ENCODE measurements at regions not wholly inside any gene's neighbourhood (a gene's known extent, or its start where the extent isn't known, plus 50 kb on each side); places are given as distances from the start of the nearest gene placed in this dataset.

DNA sequence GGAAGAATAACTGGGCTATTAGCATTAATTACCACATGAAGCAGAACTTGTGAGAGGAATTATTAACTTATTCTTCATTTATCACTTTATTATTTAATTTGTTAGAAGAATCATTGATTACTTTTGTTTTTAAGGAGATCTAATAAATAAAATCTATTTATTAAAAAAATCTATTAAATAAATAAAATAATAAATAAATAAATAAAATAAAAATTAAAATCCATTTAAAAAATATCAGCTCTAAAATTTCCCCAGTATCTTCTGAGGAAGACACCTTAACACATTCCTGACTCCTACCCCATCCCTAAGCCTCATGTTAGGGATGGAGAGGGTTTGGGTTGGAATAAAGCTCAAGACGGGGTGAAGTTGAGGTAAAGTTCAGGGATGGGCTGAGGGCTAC lies 231.4 kb downstream of the CLIC5 start:
- TF ChIP-seq JUND (IDR thresholded peaks at IDR 0.05; ENCODE audit: low read depth), result no peak
- DNase-seq (ENCODE audit: low read depth in 1 of 2, low spot score in 1 of 2), result no peak
- in situ Hi-C loops (cut with HindIII; ENCODE audit: low pct_unique_long_range_greater_than_20kb, low sequenced_read_pairs), result no loop called here

DNA sequence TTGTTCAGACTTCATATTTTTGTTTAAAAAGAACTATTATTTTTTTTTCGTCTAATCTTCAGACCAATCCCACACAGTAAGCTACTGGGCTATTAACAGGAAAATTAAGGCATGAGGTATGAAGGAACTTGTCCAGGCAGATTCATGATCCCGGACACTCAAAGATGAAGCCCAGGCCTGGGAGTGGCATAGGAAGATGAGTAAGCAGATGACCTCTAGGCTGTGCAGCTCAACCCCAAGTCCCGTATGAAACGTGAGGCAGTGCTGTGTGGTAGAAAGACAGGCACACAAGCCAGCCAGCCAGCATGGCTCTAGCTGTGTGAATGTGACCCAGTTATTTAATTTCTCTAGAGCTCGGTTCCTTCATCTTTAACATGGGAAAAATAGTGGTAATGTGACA lies 231.9 kb downstream of the CLIC5 start:
- in situ Hi-C loops (cut with HindIII; ENCODE audit: low pct_unique_long_range_greater_than_20kb, low sequenced_read_pairs), result no loop called here
- DNase-seq (ENCODE audit: low read depth in 1 of 2, low spot score in 1 of 2), result no peak
- TF ChIP-seq JUND (IDR thresholded peaks at IDR 0.05; ENCODE audit: low read depth), result no peak

DNA sequence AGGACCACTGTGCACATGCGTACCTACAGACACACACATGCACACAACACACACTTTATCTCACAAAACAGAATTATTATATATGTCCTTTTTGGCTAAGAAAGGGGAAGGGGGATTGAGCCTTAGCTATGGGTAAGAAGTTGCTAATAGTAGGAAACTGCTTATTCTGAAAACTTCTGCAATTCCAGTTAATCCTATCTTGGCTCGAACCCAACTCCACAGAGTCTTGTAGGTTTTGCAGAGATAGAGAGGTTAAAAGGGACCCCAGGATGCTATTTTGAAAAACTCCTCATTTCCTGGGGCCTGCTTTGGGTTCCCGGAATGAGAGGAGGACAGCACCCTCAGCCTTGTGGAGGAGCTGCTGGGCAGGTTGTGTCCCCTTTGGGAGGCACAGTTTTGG lies 233.8 kb downstream of the CLIC5 start:
- in situ Hi-C loops (cut with HindIII; ENCODE audit: low pct_unique_long_range_greater_than_20kb, low sequenced_read_pairs), result no loop called here
- DNase-seq (ENCODE audit: low read depth in 1 of 2, low spot score in 1 of 2), result no peak
- no peak for TF ChIP-seq JUND (IDR thresholded peaks at IDR 0.05; ENCODE audit: low read depth)

DNA sequence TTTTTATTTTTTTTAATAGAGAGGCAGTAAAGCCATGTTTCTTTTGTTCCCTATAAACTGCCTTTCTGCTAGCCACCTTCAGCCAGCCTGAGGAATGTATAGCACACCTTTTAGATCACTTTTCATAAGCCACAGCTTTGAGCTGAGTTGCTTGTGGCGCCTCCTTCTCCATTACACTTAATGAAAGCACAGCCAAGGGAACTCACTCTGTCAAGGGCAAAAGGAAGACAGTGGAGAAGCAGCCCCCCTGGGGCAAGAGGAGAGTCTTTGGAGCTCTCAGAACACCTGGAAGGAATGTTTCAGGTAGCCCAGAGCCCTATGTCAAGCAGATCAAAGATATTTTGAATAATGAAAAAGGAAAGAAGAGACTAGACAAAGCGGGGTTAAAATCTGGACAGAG lies 235.1 kb downstream of the CLIC5 start:
- no peak for TF ChIP-seq JUND (IDR thresholded peaks at IDR 0.05; ENCODE audit: low read depth)
- in situ Hi-C loops (cut with HindIII; ENCODE audit: low pct_unique_long_range_greater_than_20kb, low sequenced_read_pairs), result no loop called here
- no peak for DNase-seq (ENCODE audit: low read depth in 1 of 2, low spot score in 1 of 2)

DNA sequence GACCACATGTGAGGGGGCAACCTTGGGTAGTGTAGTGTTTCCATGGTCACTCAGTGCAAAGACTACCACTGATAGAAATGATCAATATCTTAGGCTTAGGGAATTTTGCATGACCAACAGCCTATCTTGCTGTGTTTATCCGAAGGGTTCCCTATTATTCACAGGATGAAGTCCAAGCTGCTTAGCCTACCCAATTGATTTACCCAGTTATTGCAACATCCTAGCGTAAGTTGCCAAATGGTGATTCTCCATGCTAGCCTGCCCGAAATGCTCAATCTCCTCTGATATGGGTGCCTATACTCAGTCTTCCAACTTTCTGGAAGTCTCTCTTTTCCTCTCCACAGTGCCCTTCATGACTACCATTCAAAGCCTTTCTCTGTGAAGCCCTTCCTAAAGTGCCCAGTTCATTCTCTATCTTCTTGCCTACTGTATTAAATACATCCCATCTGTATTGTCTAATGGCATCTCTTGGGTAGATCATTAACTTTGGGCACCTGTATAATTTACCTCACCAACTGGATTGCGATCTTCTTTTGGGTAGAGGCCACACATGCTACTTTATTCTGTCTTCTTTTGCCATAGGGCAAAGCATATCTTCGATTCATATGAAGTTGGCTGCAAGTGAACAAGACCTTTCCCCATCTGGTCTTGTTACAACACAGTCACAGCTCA lies 240.5 kb downstream of the CLIC5 start:
- in situ Hi-C loops (cut with HindIII; ENCODE audit: low pct_unique_long_range_greater_than_20kb, low sequenced_read_pairs), result no loop called here
- no peak for DNase-seq (ENCODE audit: low read depth in 1 of 2, low spot score in 1 of 2)
- no peak for TF ChIP-seq JUND (IDR thresholded peaks at IDR 0.05; ENCODE audit: low read depth)

DNA sequence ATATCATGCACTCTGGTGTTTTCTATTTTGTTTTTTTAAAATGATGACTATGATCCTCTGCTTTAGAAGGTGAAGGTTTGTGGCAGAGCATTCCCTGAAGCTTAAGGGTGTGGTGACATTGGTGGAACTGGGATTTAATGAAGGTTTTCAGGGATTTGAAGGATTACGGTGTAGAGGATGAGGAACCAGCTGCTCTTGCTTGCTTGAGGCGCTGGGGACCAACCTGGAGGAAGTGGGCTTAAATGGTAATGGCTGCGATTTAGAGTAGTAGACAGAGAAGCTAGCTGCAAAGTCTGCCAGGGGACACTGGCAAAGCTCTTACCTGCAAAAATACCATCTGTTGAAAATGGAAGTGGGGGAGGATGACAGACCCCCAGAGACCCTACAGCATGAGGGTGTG lies 241.8 kb downstream of the CLIC5 start:
- in situ Hi-C loops (cut with HindIII; ENCODE audit: low pct_unique_long_range_greater_than_20kb, low sequenced_read_pairs), result no loop called here
- TF ChIP-seq JUND (IDR thresholded peaks at IDR 0.05; ENCODE audit: low read depth), result no peak
- no peak for DNase-seq (ENCODE audit: low read depth in 1 of 2, low spot score in 1 of 2)

DNA sequence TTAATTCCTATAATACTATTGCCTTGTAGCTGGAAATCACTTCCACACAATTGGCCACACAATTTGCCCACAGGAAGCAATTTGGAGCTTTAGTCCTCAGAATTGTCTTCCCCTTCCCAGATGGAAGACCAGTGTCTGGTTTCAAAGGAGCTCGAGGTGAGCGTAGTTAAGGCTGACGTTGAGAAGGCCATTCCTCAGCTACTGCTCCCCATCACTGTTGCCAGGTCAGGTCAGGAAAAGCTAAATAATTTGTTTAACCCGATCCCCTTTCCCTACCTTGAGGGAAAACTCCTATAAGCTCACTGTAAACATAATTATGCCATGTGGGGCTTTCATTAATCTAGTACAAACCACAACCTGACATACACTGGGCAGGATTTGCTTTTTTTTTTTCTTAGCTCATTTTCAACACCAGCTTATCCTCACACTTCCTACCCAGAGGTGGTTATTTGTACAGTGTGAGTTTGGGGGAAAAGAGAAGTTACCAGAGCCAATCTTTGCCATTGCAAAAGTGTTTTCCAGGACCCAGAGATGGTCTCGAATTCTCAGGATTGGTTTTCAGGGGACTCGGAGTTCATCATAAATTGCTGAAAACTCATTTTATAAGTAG lies 242.7 kb downstream of the CLIC5 start:
- no peak for TF ChIP-seq JUND (IDR thresholded peaks at IDR 0.05; ENCODE audit: low read depth)
- in situ Hi-C loops (cut with HindIII; ENCODE audit: low pct_unique_long_range_greater_than_20kb, low sequenced_read_pairs), result no loop called here
- no peak for DNase-seq (ENCODE audit: low read depth in 1 of 2, low spot score in 1 of 2)

DNA sequence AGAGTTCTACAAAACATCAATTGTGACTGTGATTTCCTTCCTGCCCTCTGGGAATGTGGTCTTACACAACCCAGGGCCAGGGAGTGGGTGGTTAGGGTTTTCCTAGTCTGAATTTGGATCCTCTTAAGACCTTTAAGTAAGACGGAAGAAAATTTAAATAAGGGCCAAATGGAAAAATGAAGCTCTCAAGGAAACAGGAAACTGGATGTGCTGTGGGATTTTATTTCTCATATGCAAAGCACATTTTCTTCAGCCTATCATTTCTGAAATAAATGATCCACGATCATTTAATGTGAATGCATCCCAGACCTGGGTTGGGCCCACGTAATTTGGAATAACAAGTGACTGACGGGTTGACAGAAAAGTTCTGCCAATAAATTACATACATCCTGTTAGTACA lies 243.6 kb downstream of the CLIC5 start:
- in situ Hi-C loops (cut with HindIII; ENCODE audit: low pct_unique_long_range_greater_than_20kb, low sequenced_read_pairs), result no loop called here
- DNase-seq (ENCODE audit: low read depth in 1 of 2, low spot score in 1 of 2), result no peak
- no peak for TF ChIP-seq JUND (IDR thresholded peaks at IDR 0.05; ENCODE audit: low read depth)

DNA sequence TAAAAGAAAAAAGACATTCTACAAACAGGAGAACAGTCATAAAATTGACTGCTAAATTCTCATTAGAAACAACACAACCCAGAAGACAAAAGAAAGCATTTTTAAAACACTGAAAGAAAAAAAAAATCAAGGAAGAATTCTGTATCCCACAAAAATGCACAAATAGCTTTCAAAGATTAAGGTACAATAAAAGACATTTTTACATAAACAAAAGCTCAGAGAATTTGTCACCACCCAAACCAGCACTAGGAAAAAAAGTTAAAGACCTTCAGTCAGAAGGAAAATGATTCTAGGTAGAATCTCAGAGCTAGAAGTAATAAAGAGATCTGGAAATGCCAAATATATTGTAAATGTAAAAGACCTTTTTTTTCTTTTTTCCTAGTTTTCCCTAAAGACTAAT lies 252.4 kb downstream of the CLIC5 start:
- in situ Hi-C loops (cut with HindIII; ENCODE audit: low pct_unique_long_range_greater_than_20kb, low sequenced_read_pairs), result no loop called here
- no peak for TF ChIP-seq JUND (IDR thresholded peaks at IDR 0.05; ENCODE audit: low read depth)
- DNase-seq (ENCODE audit: low read depth in 1 of 2, low spot score in 1 of 2), result no peak

DNA sequence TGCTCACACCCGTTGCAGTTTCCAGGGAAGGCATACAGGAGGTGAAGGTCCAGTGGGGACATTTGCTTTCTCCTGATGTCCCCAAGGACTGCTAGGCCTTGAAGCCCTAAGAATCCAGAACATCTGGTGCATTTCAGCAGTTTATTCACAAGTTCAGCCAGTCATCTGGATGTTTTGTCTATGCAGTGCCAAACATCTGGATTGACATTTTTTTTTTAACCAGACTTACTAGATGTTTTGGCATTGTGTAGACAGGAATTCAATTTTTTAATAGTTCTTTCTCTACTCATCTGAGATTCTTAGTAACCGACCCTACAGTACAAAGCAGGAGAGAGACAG lies 256.2 kb downstream of the CLIC5 start:
- TF ChIP-seq JUND (IDR thresholded peaks at IDR 0.05; ENCODE audit: low read depth), result no peak
- in situ Hi-C loops (cut with HindIII; ENCODE audit: low pct_unique_long_range_greater_than_20kb, low sequenced_read_pairs), result no loop called here
- DNase-seq (ENCODE audit: low read depth in 1 of 2, low spot score in 1 of 2), result no peak

DNA sequence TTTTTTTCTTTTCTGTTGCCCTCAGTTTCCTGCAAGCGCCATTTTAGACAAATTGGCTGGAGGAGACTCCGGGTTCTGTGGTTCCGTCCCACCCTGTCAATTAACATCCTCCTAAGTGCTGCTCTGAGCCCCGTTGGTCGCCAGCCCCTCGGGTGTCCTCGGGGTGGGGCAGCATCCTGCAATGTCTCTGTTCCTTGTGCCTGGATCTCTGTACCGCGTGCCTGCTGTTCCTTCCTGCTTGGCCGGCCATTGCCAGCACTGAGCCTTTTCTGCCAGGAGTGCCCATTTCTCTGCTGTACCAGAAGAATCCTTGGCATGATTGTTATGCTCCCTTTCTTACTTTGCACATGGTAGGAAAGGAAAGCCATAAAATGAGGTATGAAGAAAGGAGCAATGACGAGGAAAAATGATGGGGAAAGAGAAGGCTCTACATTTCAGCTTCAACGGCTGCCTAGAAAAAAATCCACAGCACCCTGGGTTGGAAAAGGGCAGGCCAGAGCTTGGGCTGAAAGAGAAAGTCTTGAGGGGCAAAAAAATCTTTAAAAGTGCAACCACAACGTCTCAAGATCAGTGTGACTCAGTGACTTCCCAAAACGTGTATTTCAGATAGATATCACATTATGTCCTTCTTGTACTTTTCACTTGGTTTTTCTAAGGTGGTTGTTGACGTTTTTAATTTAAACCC lies 256.7 kb downstream of the CLIC5 start:
- in situ Hi-C loops (cut with HindIII; ENCODE audit: low pct_unique_long_range_greater_than_20kb, low sequenced_read_pairs), result no loop called here
- no peak for DNase-seq (ENCODE audit: low read depth in 1 of 2, low spot score in 1 of 2)
- no peak for TF ChIP-seq JUND (IDR thresholded peaks at IDR 0.05; ENCODE audit: low read depth)

DNA sequence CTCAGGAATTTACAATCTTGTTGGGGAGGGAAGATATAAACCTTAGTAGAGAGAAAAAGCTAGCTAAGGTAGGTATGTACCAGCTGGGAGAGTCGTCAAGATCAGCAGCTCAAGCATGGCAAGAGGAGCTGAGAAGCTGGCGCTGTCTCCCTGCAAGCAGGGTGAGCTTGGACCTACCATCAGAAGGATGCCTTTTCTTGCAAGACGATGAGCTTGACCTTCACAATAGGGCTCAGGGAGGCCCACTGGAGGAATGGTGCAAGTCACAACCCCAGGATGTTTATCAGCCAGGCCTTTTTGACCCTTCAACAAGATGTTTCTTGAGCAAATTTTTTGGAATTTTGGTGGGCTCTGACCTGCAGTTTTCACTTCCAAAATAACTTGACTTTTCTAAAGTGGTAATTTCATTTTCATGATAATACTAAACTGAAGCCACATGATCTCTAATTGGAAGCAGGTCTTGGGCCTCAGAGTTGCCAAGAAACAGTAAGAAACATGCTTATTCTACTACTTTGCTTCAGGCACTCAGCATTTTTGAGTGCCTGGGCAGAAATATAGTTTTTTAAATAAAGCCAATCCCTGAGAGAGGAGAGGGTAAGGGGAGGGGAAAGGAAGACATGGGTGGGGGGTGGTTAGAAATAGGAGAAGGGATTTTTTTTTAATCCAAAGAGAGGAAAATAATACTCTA lies 258.1 kb downstream of the CLIC5 start:
- in situ Hi-C loops (cut with HindIII; ENCODE audit: low pct_unique_long_range_greater_than_20kb, low sequenced_read_pairs), result no loop called here
- no peak for TF ChIP-seq JUND (IDR thresholded peaks at IDR 0.05; ENCODE audit: low read depth)
- DNase-seq (ENCODE audit: low read depth in 1 of 2, low spot score in 1 of 2), result no peak

DNA sequence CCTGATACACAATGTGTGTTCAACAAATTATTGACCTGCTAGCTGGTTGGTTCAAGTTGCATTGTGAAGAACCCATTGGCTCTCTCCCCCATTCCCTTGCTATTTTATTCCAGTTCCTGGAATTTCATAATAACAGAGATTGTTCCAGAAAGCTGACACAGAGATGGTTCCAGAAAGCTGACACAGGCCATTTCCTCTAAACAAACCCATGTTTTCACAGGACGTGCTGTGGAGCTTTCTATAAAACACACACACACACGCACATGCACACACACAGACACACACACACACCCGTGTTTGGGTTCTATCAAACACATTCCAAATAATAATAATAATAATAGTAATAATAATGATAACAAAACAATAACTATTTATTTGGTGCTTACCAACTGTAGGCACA lies 259.1 kb downstream of the CLIC5 start:
- no peak for DNase-seq (ENCODE audit: low read depth in 1 of 2, low spot score in 1 of 2)
- in situ Hi-C loops (cut with HindIII; ENCODE audit: low pct_unique_long_range_greater_than_20kb, low sequenced_read_pairs), result no loop called here
- TF ChIP-seq JUND (IDR thresholded peaks at IDR 0.05; ENCODE audit: low read depth), result no peak

All from T47D (cell line).